Fibroblast of pulmonary artery (primary cell): ENCODE measurements at regions not wholly inside any gene's neighbourhood (a gene's known extent, or its start where the extent isn't known, plus 50 kb on each side); places are given as distances from the start of the nearest gene placed in this dataset.

ENCODE experiments used
- DNase-seq: peaks from one replicate; pipeline ENCODE4 v3.0.0-alpha.2; 2010; ENCODE audit warnings: low read depth
- H3K4me3 ChIP-seq: replicated peaks from 2 replicates; pipeline ENCODE4 v1.5.1; 2011; ENCODE audit warnings: low read depth, mild to moderate bottlenecking, control low read depth, low read length, moderate library complexity
- TF ChIP-seq, protein P1 (sequence below): IDR thresholded peaks from 2 replicates; pipeline ENCODE4 v1.5.1; 2011; ENCODE audit warnings: mild to moderate bottlenecking, control low read depth, low read length, inconsistent platforms; ENCODE audit errors: missing control alignments

DNA sequence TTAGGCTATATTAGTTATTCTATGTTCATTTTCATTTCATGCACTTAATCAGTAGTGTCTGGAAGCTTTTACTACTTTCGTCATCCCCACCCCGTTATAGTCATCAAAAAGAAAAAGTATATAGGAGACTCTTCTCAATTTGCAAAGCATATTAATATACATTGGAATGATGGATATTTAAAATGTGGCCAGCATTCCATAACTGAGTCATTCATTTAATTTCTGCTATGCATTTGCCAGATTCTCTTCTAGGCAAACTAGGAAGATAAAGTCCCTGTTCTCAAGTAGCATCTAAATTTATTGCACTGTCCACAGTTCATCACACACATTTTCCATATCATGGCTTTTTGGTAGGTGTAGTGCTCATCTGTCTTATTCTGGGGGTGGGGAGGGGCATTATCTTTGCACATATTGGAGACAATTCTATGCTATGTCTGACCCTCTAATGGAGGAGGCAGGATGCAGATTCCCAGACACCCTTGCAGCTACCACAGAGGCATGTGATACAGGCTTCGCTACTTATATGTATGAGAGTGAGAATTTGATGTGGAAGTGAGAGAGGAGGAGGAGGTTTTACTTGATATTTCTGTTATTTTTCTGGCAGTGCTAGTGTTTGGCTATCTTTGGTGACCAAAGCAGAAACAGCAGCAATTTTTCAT is 125.8 kb downstream of the CTH start:
- DNase-seq: no peak
- no peak overlapping the region for H3K4me3 ChIP-seq
- TF ChIP-seq, protein P1, sequence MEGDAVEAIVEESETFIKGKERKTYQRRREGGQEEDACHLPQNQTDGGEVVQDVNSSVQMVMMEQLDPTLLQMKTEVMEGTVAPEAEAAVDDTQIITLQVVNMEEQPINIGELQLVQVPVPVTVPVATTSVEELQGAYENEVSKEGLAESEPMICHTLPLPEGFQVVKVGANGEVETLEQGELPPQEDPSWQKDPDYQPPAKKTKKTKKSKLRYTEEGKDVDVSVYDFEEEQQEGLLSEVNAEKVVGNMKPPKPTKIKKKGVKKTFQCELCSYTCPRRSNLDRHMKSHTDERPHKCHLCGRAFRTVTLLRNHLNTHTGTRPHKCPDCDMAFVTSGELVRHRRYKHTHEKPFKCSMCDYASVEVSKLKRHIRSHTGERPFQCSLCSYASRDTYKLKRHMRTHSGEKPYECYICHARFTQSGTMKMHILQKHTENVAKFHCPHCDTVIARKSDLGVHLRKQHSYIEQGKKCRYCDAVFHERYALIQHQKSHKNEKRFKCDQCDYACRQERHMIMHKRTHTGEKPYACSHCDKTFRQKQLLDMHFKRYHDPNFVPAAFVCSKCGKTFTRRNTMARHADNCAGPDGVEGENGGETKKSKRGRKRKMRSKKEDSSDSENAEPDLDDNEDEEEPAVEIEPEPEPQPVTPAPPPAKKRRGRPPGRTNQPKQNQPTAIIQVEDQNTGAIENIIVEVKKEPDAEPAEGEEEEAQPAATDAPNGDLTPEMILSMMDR: no peak

DNA sequence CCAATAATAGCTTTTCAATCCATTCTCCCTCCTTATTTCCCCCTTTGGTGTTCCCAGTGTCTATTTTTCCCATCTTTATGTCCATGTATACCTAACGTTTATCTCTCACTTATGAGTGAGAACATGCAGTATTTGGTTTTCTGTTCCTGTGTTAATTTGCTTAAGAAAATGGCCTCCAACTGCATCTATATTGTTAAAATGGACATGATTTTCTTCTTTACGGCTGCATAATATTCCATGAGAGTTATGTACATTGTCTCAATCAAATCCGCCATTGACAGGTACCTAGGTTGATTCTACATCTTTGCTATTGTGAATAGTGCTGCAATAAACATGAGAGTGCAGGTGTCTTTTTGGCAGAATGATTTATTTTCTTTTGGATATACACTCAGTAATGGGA is 126.7 kb downstream of the CTH start:
- TF ChIP-seq, protein P1: no peak
- DNase-seq: no peak
- H3K4me3 ChIP-seq: no peak overlapping the region

DNA sequence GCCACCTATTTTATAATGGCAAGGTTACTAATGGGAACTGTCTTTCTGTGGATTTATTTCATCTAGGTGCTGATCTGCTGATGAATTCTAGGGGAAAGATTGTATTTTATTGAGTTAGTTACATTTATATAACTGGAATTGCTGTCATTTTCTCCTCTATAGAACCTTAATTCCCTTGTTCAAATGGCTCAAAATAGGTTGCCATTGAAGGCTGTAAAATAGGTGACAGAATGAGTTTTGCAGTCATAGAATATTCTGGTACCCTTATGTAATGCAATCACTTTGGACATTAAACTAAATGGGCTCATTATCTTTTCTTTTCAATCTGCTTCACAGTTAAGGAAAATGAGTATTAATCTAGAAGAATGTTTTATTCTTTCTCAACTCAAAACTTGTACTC is 131.0 kb downstream of the CTH start:
- H3K4me3 ChIP-seq: no peak overlapping the region
- TF ChIP-seq, protein P1: no peak

DNA sequence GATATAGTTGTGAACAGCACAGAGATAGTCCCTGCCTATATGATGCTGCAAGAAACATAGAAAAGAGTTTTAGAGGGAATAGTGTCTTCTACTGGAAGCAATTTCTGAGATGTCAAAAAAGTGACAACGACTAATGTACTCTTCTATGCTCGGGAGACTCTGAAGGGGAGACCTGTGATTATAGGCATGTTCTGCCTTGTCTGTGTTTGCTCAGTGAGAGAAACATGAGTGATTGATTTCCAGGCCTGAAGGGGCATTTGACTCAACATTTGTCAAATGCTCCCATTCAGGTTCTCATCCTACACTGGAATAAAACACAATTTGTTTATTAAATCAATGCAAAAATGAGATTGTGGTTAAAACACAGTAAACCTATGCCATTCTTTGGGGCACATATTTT is 131.8 kb downstream of the CTH start:
- TF ChIP-seq, protein P1: no peak
- DNase-seq: no peak
- H3K4me3 ChIP-seq: no peak overlapping the region

More for the DNA sequence above, 131.0 kb downstream of the CTH start:
- DNase-seq: no peak

DNA sequence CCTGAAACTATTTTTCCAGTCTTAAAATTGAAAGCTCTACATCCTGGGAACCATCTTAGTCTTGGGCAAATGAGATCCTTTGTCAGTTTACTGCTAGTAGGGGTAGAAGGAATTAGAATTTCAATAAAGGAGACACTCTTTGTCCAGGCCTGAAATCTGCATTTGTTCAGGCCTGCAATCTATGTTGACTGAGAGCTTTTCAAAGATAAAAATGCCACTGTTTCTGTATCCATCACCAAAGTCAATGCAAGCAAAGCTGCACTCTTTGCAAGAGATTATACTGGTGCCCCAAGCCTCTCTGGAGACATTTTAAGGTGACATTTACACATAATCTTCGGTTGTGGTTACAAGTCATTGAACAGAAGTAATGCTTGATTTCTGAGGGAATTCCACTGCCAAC is 135.7 kb downstream of the CTH start:
- H3K4me3 ChIP-seq: no peak overlapping the region
- no peak for DNase-seq
- TF ChIP-seq, protein P1: no peak

DNA sequence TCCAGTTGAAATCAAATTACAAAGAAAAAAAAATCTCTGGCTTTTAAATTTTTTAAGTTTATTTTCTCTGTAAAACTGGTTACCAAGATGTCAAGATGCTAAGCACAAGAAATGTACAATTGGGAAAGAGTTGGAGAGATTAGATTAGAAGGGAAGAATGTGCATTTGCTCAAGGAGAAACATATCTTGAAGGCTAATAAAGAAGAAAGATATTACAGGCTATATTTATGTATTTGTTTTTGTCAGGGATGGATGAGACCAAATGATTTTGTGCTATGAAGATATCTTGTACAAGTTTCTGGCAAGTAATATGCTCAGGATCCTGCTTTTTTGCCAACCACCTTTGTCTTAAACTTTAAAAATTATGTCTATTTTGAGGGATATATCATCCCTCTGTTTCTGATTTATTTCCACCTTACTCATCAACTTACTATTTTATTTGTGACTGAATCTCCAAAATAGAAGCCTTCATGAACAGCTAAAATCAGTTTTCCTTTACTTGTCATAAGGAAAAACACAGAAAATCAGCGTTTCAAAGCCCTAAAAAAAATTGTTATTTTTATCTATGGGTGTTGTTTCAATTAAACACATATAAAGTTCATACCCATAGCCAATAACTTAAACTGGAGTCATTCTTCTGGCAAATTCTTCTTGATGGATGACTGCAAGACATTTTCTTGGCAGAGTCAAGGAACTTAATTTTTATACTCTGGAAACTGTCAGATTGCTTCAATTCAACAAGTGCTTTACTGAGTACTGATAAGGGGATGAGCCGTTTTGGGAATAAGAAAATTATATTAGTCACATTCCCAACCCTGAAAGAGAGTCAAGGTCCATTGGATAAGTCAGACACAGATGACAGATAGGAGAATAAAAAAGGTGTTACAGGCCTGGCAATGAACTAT is 141.8 kb downstream of the CTH start:
- TF ChIP-seq, protein P1: no peak
- no peak overlapping the region for H3K4me3 ChIP-seq
- no peak for DNase-seq
